ENCODE measurements at regions not wholly inside any gene's neighbourhood (a gene's known extent, or its start where the extent isn't known, plus 50 kb on each side); places are given as distances from the start of the nearest gene placed in this dataset.

DNA sequence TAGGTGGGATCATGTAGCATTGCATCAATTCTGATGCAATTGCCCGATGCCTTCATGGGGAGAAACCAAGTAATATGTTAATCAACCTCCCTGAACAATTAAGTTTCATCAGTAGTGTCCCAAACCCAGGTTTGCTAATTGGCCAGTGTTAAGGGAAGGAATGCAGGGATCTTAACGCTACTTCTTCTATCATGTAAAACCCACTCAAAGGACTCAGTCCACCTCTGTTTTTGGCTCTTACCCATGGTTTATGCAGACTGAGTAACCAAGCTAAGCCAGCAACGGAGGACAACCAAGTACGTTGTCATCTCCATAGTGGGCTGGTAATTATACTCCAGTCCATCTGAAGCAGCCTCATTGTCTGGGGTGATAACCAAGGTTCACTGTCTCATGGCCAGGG lies 203.0 kb upstream of the FMN2 start:
- no peak for DNase-seq (ENCODE audit: low read depth, low spot score)
- POLR2A ChIA-PET, result no interaction called here
- CTCF ChIA-PET, result interaction anchor here (1.2 kb wide), 1 partner anchor 9 kb away, joined by 4 read pairs; no protein-coding TSS in a partner anchor
- TF ChIP-seq, protein P1, sequence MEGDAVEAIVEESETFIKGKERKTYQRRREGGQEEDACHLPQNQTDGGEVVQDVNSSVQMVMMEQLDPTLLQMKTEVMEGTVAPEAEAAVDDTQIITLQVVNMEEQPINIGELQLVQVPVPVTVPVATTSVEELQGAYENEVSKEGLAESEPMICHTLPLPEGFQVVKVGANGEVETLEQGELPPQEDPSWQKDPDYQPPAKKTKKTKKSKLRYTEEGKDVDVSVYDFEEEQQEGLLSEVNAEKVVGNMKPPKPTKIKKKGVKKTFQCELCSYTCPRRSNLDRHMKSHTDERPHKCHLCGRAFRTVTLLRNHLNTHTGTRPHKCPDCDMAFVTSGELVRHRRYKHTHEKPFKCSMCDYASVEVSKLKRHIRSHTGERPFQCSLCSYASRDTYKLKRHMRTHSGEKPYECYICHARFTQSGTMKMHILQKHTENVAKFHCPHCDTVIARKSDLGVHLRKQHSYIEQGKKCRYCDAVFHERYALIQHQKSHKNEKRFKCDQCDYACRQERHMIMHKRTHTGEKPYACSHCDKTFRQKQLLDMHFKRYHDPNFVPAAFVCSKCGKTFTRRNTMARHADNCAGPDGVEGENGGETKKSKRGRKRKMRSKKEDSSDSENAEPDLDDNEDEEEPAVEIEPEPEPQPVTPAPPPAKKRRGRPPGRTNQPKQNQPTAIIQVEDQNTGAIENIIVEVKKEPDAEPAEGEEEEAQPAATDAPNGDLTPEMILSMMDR (IDR thresholded peaks at IDR 0.05; ENCODE audit: insufficient read depth, low read length, missing control alignments), result no peak
- no peak overlapping the region for H3K4me3 ChIP-seq (ENCODE audit: low read depth, low read length)

DNA sequence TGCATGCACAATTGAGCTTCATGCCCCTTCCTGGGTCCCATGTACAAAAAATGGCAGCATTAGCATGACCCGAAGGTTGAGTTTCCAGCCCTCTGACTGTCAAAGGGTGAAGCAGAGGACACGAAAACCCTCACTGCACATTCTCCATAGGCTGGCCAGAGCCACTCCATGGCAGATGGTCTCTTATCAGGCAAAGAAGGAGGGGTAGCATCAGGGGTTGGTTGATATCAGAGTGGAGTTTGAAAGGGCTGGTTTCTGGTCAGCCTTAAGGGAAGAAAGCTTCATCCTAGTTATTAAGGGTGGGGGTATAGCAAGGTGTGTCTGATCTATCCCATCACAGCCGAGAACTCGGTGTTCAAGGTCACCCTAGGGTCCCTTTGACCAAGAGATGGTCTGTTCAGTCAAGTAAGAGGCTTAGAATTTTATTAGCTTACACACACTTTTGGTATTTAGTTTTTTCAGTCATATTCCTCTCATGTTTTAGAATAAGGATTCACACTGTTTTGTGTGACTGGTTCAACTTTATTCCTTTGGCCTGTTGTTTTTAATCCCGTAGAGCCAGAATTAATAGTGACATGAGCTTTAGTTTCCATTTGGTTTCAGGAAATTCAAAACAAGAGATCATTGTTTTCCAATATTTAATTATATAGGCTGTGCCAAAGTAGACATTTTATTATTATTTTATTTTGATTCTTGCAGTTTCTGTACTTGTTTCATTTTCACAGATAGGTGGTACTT lies 199.9 kb upstream of the FMN2 start:
- CTCF ChIA-PET, result no interaction called here
- POLR2A ChIA-PET, result no interaction called here
- DNase-seq (ENCODE audit: low read depth, low spot score), result no peak
- H3K4me3 ChIP-seq (ENCODE audit: low read depth, low read length), result no peak overlapping the region
- TF ChIP-seq, protein P1 (IDR thresholded peaks at IDR 0.05; ENCODE audit: insufficient read depth, low read length, missing control alignments), result no peak

DNA sequence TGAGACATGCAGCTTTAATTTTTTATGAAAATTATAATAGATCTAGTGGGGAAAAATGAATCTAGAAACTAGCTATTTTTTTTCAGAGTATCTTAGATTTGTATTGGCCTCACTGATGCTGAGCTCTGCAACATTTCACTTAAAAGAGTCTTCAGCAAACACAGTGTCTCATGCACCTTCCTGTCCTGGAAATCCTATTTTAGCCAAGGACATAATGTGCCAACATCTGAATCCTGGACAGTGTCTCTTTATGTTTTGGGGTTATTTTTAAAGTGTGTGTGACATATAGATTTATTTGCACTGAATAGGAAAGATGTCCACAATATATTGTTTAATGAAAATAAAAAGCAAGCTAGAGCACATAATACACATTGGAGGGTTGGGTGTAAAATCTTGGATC lies 199.1 kb upstream of the FMN2 start:
- TF ChIP-seq, protein P1 (IDR thresholded peaks at IDR 0.05; ENCODE audit: insufficient read depth, low read length, missing control alignments), result no peak
- no peak for DNase-seq (ENCODE audit: low read depth, low spot score)
- ChIA-PET POLR2A (no interaction called here), CTCF (no interaction called here)
- H3K4me3 ChIP-seq (ENCODE audit: low read depth, low read length), result no peak overlapping the region

DNA sequence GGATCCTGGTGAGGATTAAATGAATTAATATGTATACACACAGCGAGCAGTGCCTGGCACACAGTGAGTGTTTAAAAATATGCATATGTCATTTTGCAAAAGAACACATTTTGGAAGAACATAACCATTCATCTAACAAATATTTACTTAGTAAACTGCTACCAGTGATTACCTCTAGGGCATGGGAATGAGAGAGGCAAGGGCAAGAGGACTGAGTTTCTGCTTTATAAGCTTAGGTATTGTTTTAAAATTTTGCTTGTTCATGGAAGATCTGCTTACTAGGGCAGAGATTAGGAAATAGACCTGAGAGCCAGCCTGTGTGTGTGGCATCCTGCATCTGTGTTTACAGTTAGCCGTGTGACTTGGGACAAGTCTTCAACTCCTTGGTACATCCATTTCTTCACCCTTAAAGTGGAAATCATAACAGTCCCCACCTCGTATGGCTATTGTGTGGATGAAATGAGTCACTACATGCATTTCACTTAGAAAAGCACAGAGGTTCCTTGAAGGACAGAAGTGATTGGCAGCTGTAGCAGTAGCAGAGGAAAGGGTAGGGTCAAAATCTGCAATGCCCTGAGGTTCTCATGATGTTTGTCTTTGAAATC lies 198.5 kb upstream of the FMN2 start:
- no peak for DNase-seq (ENCODE audit: low read depth, low spot score)
- H3K4me3 ChIP-seq (ENCODE audit: low read depth, low read length), result no peak overlapping the region
- TF ChIP-seq, protein P1 (IDR thresholded peaks at IDR 0.05; ENCODE audit: insufficient read depth, low read length, missing control alignments), result no peak
- ChIA-PET CTCF (no interaction called here), POLR2A (no interaction called here)

DNA sequence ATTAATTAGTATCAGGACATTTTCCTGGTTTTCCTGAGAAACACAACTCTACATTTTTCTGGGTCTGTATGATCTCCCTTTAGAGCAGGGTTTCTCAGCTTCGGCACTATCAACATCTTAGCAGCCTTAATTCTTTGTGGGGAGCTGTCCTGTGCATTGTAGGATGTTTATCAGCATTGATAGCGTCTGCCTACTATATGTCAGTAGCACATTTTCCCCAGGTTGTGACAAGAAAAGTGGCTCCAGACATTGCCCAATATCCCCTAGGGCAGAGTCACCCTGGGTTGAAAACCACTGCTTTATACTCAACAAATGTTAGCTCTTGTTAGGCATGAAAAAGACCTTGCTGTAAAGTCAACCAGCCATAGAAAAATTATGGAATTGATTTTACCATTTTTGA lies 195.1 kb upstream of the FMN2 start:
- H3K4me3 ChIP-seq (ENCODE audit: low read depth, low read length), result no peak overlapping the region
- POLR2A ChIA-PET, result interaction anchor here (0.6 kb wide), 1 partner anchor 353 kb away, joined by 3 read pairs; no protein-coding TSS in a partner anchor
- CTCF ChIA-PET, result interaction anchor here (1.3 kb wide), 1 partner anchor 11 kb away, joined by 3 read pairs; no protein-coding TSS in a partner anchor
- DNase-seq (ENCODE audit: low read depth, low spot score), result no peak
- TF ChIP-seq, protein P1 (IDR thresholded peaks at IDR 0.05; ENCODE audit: insufficient read depth, low read length, missing control alignments), result no peak

DNA sequence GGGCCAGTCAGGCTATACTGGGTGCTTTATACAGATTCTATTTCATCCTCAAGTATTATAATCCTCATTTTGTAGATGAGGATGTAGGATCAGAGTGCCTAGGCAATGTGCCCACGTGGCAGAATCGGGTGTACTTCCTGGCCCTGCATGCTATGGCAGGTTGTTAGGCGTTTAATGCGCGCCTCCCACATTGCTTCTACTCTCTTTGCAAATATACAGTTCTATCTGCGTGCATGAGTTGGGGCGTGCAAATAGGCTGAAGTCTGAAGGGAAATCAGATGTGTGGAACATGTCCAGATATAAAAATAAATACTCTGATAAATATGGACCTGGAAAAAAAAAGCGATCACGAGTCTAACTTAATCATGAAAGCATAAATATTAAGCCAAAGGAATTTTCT lies 194.7 kb upstream of the FMN2 start:
- TF ChIP-seq, protein P1 (IDR thresholded peaks at IDR 0.05; ENCODE audit: insufficient read depth, low read length, missing control alignments), result no peak
- no peak for DNase-seq (ENCODE audit: low read depth, low spot score)
- no peak overlapping the region for H3K4me3 ChIP-seq (ENCODE audit: low read depth, low read length)
- CTCF ChIA-PET, result interaction anchor here (1.3 to 1.7 kb wide), 6 partner anchors 11 to 490 kb away, joined by 3 to 18 read pairs (median 6); no protein-coding TSS in a partner anchor
- POLR2A ChIA-PET, result interaction anchor here (0.6 kb wide), 1 partner anchor 353 kb away, joined by 3 read pairs; no protein-coding TSS in a partner anchor
